HG03575 (cell line): ENCODE measurements at regions not wholly inside any gene's neighbourhood (a gene's known extent, or its start where the extent isn't known, plus 50 kb on each side); places are given as distances from the start of the nearest gene placed in this dataset.

Experiments used
- ATAC-seq: cut with Tn5 transposase; IDR thresholded peaks from one replicate; pipeline ENCODE4 v1.9.1; 2021; ENCODE audit not compliant: unreplicated experiment, insufficient number of reproducible peaks, low FRiP score; ENCODE audit errors: extremely low read depth

GRCh38 chr2:133822517-133823225 lies 254.4 kb upstream of the NCKAP5 start:
- no peak for ATAC-seq

- ATAC-seq: no peak
Measured at GRCh38 chr2:133823226-133823550, 254.9 kb upstream of the NCKAP5 start.

- no peak for ATAC-seq
Measured at GRCh38 chr2:133824869-133825268, 256.6 kb upstream of the NCKAP5 start.

- no peak for ATAC-seq
Measured at GRCh38 chr2:133825778-133826177, 257.5 kb upstream of the NCKAP5 start.

GRCh38 chr2:133828913-133829312 lies 260.6 kb upstream of the NCKAP5 start:
- no peak for ATAC-seq

GRCh38 chr2:133829450-133830020 lies 261.3 kb upstream of the NCKAP5 start:
- no peak for ATAC-seq

- no peak for ATAC-seq
Measured at GRCh38 chr2:133833746-133834145, 265.5 kb upstream of the NCKAP5 start.

GRCh38 chr2:133835821-133836619 lies 267.8 kb upstream of the NCKAP5 start:
- ATAC-seq: no peak

GRCh38 chr2:133836691-133837345 lies 268.6 kb upstream of the NCKAP5 start:
- ATAC-seq: no peak

- no peak for ATAC-seq
Measured at GRCh38 chr2:133837441-133838094, 269.3 kb upstream of the NCKAP5 start.

GRCh38 chr2:133838642-133839365 lies 270.5 kb upstream of the NCKAP5 start:
- ATAC-seq: no peak

GRCh38 chr2:133839677-133840076 lies 271.4 kb upstream of the NCKAP5 start:
- no peak for ATAC-seq

GRCh38 chr2:133840761-133841160 lies 272.5 kb upstream of the NCKAP5 start:
- ATAC-seq: no peak

GRCh38 chr2:133841900-133842299 lies 273.6 kb upstream of the NCKAP5 start:
- no peak for ATAC-seq

GRCh38 chr2:133842446-133842845 lies 274.2 kb upstream of the NCKAP5 start:
- ATAC-seq: no peak

GRCh38 chr2:133843091-133843490 lies 274.8 kb upstream of the NCKAP5 start:
- ATAC-seq: no peak

GRCh38 chr2:133843551-133843950 lies 275.3 kb upstream of the NCKAP5 start:
- ATAC-seq: no peak

GRCh38 chr2:133844214-133844892 lies 276.1 kb upstream of the NCKAP5 start:
- no peak for ATAC-seq
